BJ (cell line): ENCODE measurements at regions not wholly inside any gene's neighbourhood (a gene's known extent, or its start where the extent isn't known, plus 50 kb on each side); places are given as distances from the start of the nearest gene placed in this dataset.

Experiments
- CTCF ChIA-PET: fragments of 350-600 bp; formaldehyde crosslinking; extraction: SDS; loops from one replicate; lab custom pipeline; 2021; ENCODE audit warnings: antibody characterized with exemption, inconsistent platforms; lab: Yijun Ruan, JAX
- POLR2A ChIA-PET: fragments of 300-600 bp; sonication (Branson Sonifier 250); formaldehyde crosslinking; extraction: SDS; loops from one replicate; lab custom pipeline; 2021; ENCODE audit warnings: antibody characterized with exemption; lab: Charles Lee
- DNase-seq: peaks from one replicate; pipeline ENCODE4 v3.0.0-alpha.2; 2011; ENCODE audit warnings: low read depth
- H3K27me3 ChIP-seq: 2 replicates; pipeline ENCODE4 v1.6.0; 2011; ENCODE audit warnings: low read length; ENCODE audit not compliant: control insufficient read depth, insufficient read depth
- H3K36me3 ChIP-seq: 2 replicates; pipeline ENCODE4 v1.5.1; 2011; ENCODE audit warnings: low read length; ENCODE audit not compliant: control insufficient read depth, insufficient read depth
- H3K4me3 ChIP-seq: 2 replicates; pipeline ENCODE4 v1.5.1; 2011; ENCODE audit warnings: low read depth, mild to moderate bottlenecking, control low read depth, low read length
- TF ChIP-seq, protein P1 (sequence below): IDR thresholded peaks from 2 replicates; pipeline ENCODE4 v1.5.1; 2011; ENCODE audit warnings: low read depth, mild to moderate bottlenecking, control low read depth, inconsistent platforms, low read length, moderate library complexity; ENCODE audit not compliant: insufficient read depth

DNA sequence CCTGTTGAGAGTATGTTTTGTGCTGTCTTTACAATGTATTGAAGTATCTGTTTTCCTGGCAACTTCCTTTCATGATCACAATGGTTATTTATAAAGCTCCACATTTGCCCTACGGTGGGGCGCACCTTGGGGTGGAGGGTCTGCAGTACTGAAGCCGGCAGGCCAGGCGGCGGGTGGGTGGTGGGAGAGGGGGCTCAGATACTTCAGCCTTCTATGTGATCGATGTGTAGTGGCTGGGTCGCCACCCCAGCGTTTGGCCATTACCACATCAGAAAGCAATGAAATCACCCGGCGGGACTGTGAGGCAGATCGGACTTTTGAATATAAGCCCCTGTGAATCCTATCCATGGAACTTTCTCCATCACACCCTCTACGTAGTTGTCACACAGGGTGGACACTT lies 196.6 kb downstream of the FOXL1 start:
- DNase-seq = no peak
- TF ChIP-seq, protein P1, sequence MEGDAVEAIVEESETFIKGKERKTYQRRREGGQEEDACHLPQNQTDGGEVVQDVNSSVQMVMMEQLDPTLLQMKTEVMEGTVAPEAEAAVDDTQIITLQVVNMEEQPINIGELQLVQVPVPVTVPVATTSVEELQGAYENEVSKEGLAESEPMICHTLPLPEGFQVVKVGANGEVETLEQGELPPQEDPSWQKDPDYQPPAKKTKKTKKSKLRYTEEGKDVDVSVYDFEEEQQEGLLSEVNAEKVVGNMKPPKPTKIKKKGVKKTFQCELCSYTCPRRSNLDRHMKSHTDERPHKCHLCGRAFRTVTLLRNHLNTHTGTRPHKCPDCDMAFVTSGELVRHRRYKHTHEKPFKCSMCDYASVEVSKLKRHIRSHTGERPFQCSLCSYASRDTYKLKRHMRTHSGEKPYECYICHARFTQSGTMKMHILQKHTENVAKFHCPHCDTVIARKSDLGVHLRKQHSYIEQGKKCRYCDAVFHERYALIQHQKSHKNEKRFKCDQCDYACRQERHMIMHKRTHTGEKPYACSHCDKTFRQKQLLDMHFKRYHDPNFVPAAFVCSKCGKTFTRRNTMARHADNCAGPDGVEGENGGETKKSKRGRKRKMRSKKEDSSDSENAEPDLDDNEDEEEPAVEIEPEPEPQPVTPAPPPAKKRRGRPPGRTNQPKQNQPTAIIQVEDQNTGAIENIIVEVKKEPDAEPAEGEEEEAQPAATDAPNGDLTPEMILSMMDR = no peak
- Histone ChIP-seq H3K4me3 (no peak overlapping the region), H3K36me3 (no peaks in the 10 kb centered on the region), H3K27me3 (peaks cover 1% of the 10 kb centered on the region)
- CTCF ChIA-PET = interaction anchor here (1.2 to 1.7 kb wide), 2 partner anchors 11 to 17 kb away, joined by 3 to 4 read pairs; no protein-coding TSS in a partner anchor
- POLR2A ChIA-PET = no interaction called here

DNA sequence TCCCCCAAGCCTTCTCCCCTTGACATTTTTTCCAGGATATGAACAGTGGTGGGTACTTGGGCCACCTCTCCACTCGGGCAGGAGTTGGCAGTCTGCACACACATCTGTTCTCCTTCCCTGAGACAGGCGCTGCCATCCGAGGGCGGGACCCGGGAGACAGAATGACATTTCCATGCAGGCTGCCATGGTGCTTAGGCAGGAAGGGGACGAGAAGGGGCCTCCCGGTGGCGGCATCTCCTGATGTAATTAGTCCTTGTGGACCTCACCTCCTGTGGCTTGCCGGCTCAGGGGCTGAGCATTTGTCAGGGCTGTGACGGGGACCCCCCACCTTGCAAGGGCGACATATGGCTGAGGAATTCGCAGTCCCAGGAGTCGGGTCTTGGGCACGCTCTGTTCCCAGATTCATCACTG lies 197.2 kb downstream of the FOXL1 start:
- TF ChIP-seq, protein P1 = no peak
- peaks cover 1% of the 10 kb centered on the region for H3K27me3 ChIP-seq
- no peak for DNase-seq
- ChIA-PET CTCF (interaction anchor here (0.6 to 0.9 kb wide), 2 partner anchors 15 to 51 kb away, joined by 3 read pairs; no protein-coding TSS in a partner anchor), POLR2A (no interaction called here)
- H3K36me3 ChIP-seq = no peaks in the 10 kb centered on the region
- H3K4me3 ChIP-seq = no peak overlapping the region

- Histone ChIP-seq H3K4me3 (no peak overlapping the region), H3K36me3 (no peaks in the 10 kb centered on the region), H3K27me3 (peaks cover 6% of the 10 kb centered on the region)
- CTCF ChIA-PET = no interaction called here
- DNase-seq = no peak
- TF ChIP-seq, protein P1 = no peak
- POLR2A ChIA-PET = no interaction called here
Measured at GRCh38 chr16:86777381-86777946, 199.1 kb downstream of the FOXL1 start.

GRCh38 chr16:86778108-86778745 lies 199.9 kb downstream of the FOXL1 start:
- Histone ChIP-seq H3K36me3 (no peaks in the 10 kb centered on the region), H3K4me3 (no peak overlapping the region), H3K27me3 (peaks cover 7% of the 10 kb centered on the region)
- ChIA-PET POLR2A (no interaction called here), CTCF (no interaction called here)
- no peak for DNase-seq
- TF ChIP-seq, protein P1 = no peak

- Histone ChIP-seq H3K4me3 (no peak overlapping the region), H3K27me3 (peaks cover 7% of the 10 kb centered on the region), H3K36me3 (no peaks in the 10 kb centered on the region)
- DNase-seq = no peak
- CTCF ChIA-PET = interaction anchor here (1.3 kb wide), 1 partner anchor 12 kb away, joined by 5 read pairs; no protein-coding TSS in a partner anchor
- TF ChIP-seq, protein P1 = no peak
- POLR2A ChIA-PET = no interaction called here
Measured at GRCh38 chr16:86778978-86779377, 200.6 kb downstream of the FOXL1 start.
